OCI-LY3 (cell line): ENCODE measurements at regions not wholly inside any gene's neighbourhood (a gene's known extent, or its start where the extent isn't known, plus 50 kb on each side); places are given as distances from the start of the nearest gene placed in this dataset.
"Not testable (repeated sequence)": the region's sequence is repeated elsewhere in the genome, so short reads cannot be mapped to it uniquely, and the experiment has no call there.

Experiments
- H2AFZ ChIP-seq: fragments of 200-600, 300-600 bp; shearing (Covaris generic); 2 replicates; pipeline ENCODE4 v1.6.0; 2014; ENCODE audit warnings: antibody characterized with exemption, low read depth, low read length
- H3K27ac ChIP-seq: fragments of 200-600, 300-600 bp; sonication (generic); 2 replicates; pipeline ENCODE4 v1.5.1; 2014; ENCODE audit warnings: mild to moderate bottlenecking, low read length, moderate library complexity, mixed read lengths
- H3K27me3 ChIP-seq: fragments of 200-600, 300-600 bp; sonication (generic); 2 replicates; pipeline ENCODE4 v1.6.1; 2014; ENCODE audit warnings: low read depth, low read length, mixed read lengths
- H3K36me3 ChIP-seq: fragments of 200-600, 300-600 bp; sonication (generic); replicated peaks from 2 replicates; pipeline ENCODE3; 2014; ENCODE audit warnings: low read depth, low read length, mixed read lengths
- H3K4me1 ChIP-seq: fragments of 300-600, 200-600 bp; sonication (generic); 2 replicates; pipeline ENCODE4 v1.6.1; 2014; ENCODE audit warnings: low read length, mixed read lengths
- H3K4me2 ChIP-seq: fragments of 200-600, 300-600 bp; sonication (generic); 2 replicates; pipeline ENCODE4 v1.6.1; 2014; ENCODE audit warnings: low read length, mixed read lengths
- H3K4me3 ChIP-seq: fragments of 300-600, 200-600 bp; sonication (generic); 2 replicates; pipeline ENCODE4 v1.5.1; 2014; ENCODE audit warnings: antibody characterized with exemption, mild to moderate bottlenecking, low read length, moderate library complexity
- H3K79me2 ChIP-seq: fragments of 300-600, 200-600 bp; shearing (Covaris generic); 2 replicates; pipeline ENCODE4 v1.6.1; 2014; ENCODE audit warnings: mild to moderate bottlenecking, low read length, mixed read lengths
- H3K9ac ChIP-seq: fragments of 300-600, 200-600 bp; shearing (Covaris generic); 2 replicates; pipeline ENCODE4 v1.6.0; 2014; ENCODE audit warnings: mild to moderate bottlenecking, low read length, moderate library complexity
- H3K9me3 ChIP-seq: fragments of 200-600, 300-600 bp; shearing (Covaris generic); 2 replicates; pipeline ENCODE4 v1.6.1; 2014; ENCODE audit warnings: low read length, mixed read lengths; ENCODE audit not compliant: insufficient read depth
- H4K20me1 ChIP-seq: fragments of 200-600, 300-600 bp; sonication (generic); 2 replicates; pipeline ENCODE4 v1.6.1; 2016; ENCODE audit warnings: low read length, mixed read lengths; ENCODE audit not compliant: insufficient read depth
- CTCF ChIP-seq: fragments of 200-600, 300-600 bp; sonication (generic); IDR thresholded peaks from 2 replicates; pipeline ENCODE4 v1.5.1; 2014; ENCODE audit warnings: antibody characterized with exemption, low read length, low read depth
- EZH2phosphoT487 ChIP-seq: fragments of 200-600 bp; shearing (Covaris generic); IDR thresholded peaks from 2 replicates; pipeline ENCODE4 v1.6.1; 2018; ENCODE audit warnings: antibody characterized with exemption, mixed run types, low read depth

GRCh38 chr1:18578271-18578670, 52.4 kb upstream of the PAX7 start:
- Histone ChIP-seq H3K4me2 (no peak overlapping the region), H2AFZ (no peak overlapping the region), H3K4me1 (0 out of 2 replicates have a peak, but pooled peaks cover 3% of the 10 kb centered on the region), H3K27ac (no peak overlapping the region), H3K9me3 (no peaks in the 10 kb centered on the region), H3K27me3 (no peaks in the 10 kb centered on the region), H3K4me3 (no peak overlapping the region), H3K36me3 (no peaks in the 10 kb centered on the region), H3K79me2 (no peaks in the 10 kb centered on the region), H3K9ac (no peak overlapping the region), H4K20me1 (no peaks in the 10 kb centered on the region)
- TF ChIP-seq CTCF (no peak), EZH2phosphoT487 (no peak)

DNA sequence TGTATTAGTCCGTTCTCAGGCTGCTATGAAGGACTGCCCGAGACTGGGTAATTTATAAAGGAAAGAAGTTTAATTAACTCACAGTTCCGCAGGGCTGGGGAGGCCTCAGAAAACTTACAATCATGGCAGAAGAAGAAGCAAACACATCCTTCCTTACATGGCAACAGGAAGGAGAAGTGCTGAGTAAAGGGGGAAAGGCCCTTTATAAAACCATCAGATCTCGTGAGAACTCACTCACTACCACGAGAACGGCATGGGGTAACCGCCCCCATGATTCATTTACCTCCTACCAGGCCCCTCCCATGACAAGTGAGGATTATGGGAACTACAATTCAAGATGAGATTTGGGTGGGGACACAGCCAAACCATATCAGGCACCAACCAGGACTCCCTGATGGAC, 51.4 kb upstream of the PAX7 start:
- H3K79me2 ChIP-seq, H2AFZ ChIP-seq, H3K9me3 ChIP-seq, H3K36me3 ChIP-seq, H3K4me2 ChIP-seq, H3K4me3 ChIP-seq, H3K9ac ChIP-seq, H3K4me1 ChIP-seq, H3K27me3 ChIP-seq, H3K27ac ChIP-seq, H4K20me1 ChIP-seq: not testable (repeated sequence)

GRCh38 chr1:18580047-18580446, 50.6 kb upstream of the PAX7 start:
- Histone ChIP-seq H4K20me1 (no peaks in the 10 kb centered on the region), H3K9me3 (no peaks in the 10 kb centered on the region)
- TF ChIP-seq EZH2phosphoT487 = no peak
- no peak for TF ChIP-seq CTCF

DNA sequence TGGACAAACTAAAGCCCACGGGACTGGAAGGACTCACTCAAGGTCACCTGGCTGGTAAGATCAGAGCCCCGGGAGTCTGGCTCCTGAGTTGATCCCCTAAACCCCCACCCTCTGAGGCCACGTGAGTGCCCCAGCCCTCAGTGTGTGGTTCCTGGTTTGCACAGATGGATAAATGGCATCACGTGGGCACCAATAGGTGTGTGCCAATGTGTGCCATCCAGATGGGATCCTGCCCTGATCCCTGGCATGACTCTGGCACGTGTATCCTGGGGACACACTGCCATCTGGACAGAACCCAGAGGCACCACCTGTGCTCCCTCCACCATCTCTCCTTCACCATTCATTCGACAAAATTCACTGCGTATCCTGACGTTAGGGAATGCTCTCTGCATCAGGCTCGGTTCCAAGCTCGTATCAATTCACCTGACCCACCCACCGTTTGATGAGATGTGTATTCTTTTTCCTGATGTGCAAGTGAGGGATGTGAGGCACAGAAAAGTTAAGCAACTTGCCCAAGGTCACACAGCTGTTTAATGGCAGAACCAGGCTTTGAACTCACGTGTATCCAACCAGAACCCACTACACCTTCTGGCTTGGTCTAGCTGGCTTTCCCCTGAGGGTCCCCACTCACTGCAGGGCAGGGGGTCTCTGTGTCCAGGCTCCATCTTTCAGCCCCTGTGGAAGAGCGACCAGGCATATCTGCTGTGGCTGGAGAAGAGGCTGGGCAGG, 49.8 kb upstream of the PAX7 start:
- Histone ChIP-seq H3K4me3 (no peak overlapping the region; the same call in 1 of the 2 replicates), H2AFZ (no peak overlapping the region), H3K36me3 (no peaks in the 10 kb centered on the region), H3K27me3 (no peaks in the 10 kb centered on the region), H3K27ac (no peak overlapping the region), H3K79me2 (no peaks in the 10 kb centered on the region), H4K20me1 (no peaks in the 10 kb centered on the region), H3K9me3 (no peaks in the 10 kb centered on the region), H3K4me1 (no peaks in the 10 kb centered on the region), H3K4me2 (0 out of 2 replicates have a peak overlapping the region, but pooled peaks have one; percentile 26), H3K9ac (no peak overlapping the region)
- no peak for TF ChIP-seq CTCF
- no peak for TF ChIP-seq EZH2phosphoT487

More at GRCh38 chr1:18580047-18580446, 50.6 kb upstream of the PAX7 start:
- Histone ChIP-seq H3K27me3 (no peaks in the 10 kb centered on the region), H3K36me3 (no peaks in the 10 kb centered on the region), H3K9ac (no peak overlapping the region), H3K79me2 (no peaks in the 10 kb centered on the region), H3K27ac (no peak overlapping the region), H2AFZ (no peak overlapping the region), H3K4me2 (no peak overlapping the region), H3K4me3 (no peak overlapping the region), H3K4me1 (no peaks in the 10 kb centered on the region)
